Lung (tissue), 11 donors: ENCODE measurements at regions not wholly inside any gene's neighbourhood (a gene's known extent, or its start where the extent isn't known, plus 50 kb on each side); places are given as distances from the start of the nearest gene placed in this dataset.

ENCODE experiments used
- ATAC-seq: fragments of 200-7000 bp; cut with Tn5 transposase; one replicate; pipeline ENCODE4 v1.9.1; 2020; ENCODE audit warnings: moderate number of reproducible peaks; ENCODE audit not compliant: insufficient read depth, low FRiP score
- DNase-seq, 3 donors: peaks; one replicate each; pipeline ENCODE4 v3.0.0-alpha.2; 2013 to 2017
- H3K27ac ChIP-seq, 2 donors: one replicate each; pipeline ENCODE4 v1.5.1; 2013; ENCODE audit warnings: mild to moderate bottlenecking in 2 of 2, moderate library complexity in 2 of 2, control low read depth in 1 of 2, inconsistent platforms in 1 of 2, low read depth in 1 of 2, low read length in 1 of 2
- H3K27me3 ChIP-seq, 3 donors: one replicate each; pipeline ENCODE4 v1.5.1; 2013; ENCODE audit warnings: low read length in 2 of 3; ENCODE audit not compliant: control insufficient read depth in 3 of 3, insufficient read depth in 3 of 3
- H3K36me3 ChIP-seq, 4 donors: one replicate each; pipeline ENCODE4 v1.5.1; 2013; ENCODE audit warnings: low read length in 4 of 4, mild to moderate bottlenecking in 1 of 4, moderate library complexity in 1 of 4; ENCODE audit not compliant: control insufficient read depth in 4 of 4, insufficient read depth in 4 of 4
- H3K4me1 ChIP-seq, 5 donors: one replicate each; pipeline ENCODE4 v1.5.1; 2013; ENCODE audit warnings: low read length in 5 of 5, mild to moderate bottlenecking in 2 of 5, moderate library complexity in 1 of 5; ENCODE audit not compliant: control insufficient read depth in 5 of 5, insufficient read depth in 5 of 5
- H3K4me3 ChIP-seq: one replicate; pipeline ENCODE4 v1.5.1; 2013; ENCODE audit warnings: mild to moderate bottlenecking, control low read depth, moderate library complexity
- H3K9ac ChIP-seq, 2 donors: one replicate each; pipeline ENCODE4 v1.5.1; 2013; ENCODE audit warnings: low read length in 2 of 2, control low read depth in 1 of 2; ENCODE audit not compliant: insufficient read depth in 1 of 2
- H3K9me3 ChIP-seq, 4 donors: one replicate each; pipeline ENCODE4 v1.5.1; 2013; ENCODE audit warnings: low read length in 3 of 4, mild to moderate bottlenecking in 1 of 4, moderate library complexity in 1 of 4; ENCODE audit not compliant: control insufficient read depth in 4 of 4, insufficient read depth in 3 of 4
- CTCF ChIP-seq: IDR thresholded peaks from 2 replicates; pipeline ENCODE4 v1.5.1; 2012; ENCODE audit warnings: mild to moderate bottlenecking; ENCODE audit errors: control extremely low read depth, extremely low read depth
- WGBS, 2 donors: extraction: QIAGEN DNeasy Blood & Tissue Kit; methylation state at CpG; one replicate each; pipeline ENCODE4 v1.1.7; 2013; 5-methylcytosine and 5-hydroxymethylcytosine counted together
- donor health status: control.
- donor health status: control.
- donor health status: Bipolar disorder and iron deficiency.
- donor health status: healthy.
- donor health status: DM: yes; HTN: yes; CAD: no.

DNA sequence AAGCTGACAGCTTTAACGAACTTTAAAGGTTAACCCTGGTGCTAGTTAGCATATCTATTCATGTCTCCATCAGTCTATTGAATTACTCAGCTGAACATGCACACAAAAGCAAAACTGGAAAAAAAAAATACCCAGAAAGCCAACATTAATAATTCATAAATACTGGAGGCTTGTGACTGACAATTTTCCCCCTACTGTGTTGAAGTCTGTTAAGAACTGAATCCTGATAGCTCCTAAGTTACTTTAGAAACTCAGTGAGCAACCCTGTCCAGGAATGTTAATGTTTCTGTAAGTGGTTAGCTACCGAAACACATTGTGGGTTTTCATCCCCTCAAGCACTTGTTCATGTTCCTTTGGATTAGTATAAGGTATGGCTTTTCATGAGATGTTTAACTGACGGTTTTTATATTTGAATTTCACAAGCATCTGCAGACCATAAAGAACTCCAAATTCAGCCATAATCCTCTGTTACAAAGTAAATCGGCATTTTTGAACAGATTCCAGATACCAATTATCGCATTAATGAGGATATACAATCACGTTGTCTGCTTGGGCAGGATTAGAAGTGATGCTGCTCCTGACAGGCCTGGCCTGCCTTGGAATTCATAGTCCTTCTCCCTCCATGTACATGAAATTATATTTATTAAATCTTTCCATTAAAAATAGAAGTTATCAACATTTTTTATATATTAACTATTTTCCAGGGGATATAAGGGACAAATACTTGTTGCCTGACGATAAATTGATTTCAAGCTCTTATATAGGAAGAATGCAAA lies 331.2 kb downstream of the TLE4 start:
- ATAC-seq = no peak
- no peak overlapping the region for H3K4me3 ChIP-seq
- no peak overlapping the region for H3K27ac ChIP-seq
- no peak overlapping the region for H3K9ac ChIP-seq
- WGBS, 2 donors = 92 to 93% methylated on average over 7 of the region's 7 CpGs
- H3K36me3 ChIP-seq = no peaks in the 10 kb centered on the region
- no peak for DNase-seq
- H3K9me3 ChIP-seq = no peaks in the 10 kb centered on the region
- no peak for TF ChIP-seq CTCF
- no peaks in the 10 kb centered on the region for H3K4me1 ChIP-seq
- H3K27me3 ChIP-seq = no peaks in the 10 kb centered on the region

DNA sequence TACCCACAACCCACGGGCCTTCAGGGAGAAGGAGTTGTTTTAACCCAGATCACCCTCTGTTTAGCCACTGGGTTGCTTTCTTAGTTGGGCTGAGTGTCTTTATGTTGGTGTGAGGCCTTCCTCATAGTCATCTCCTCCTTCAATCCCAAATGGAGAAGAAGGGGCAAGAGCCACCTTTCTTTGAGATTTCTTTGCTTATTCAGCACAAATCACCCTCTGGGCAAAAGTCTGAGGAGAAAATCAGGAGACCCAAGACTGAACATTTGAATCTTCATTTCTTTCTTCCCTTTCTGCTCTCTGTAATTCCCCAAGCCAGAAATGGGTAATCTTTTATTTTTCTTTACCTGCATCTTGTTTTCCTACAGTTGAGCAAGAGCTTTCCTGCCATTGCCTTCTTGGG lies 329.0 kb downstream of the TLE4 start:
- no peak for ATAC-seq
- no peak for DNase-seq
- Histone ChIP-seq H3K36me3 (no peaks in the 10 kb centered on the region), H3K9ac (no peak overlapping the region), H3K9me3 (no peaks in the 10 kb centered on the region), H3K4me1 (no peaks in the 10 kb centered on the region), H3K27me3 (no peaks in the 10 kb centered on the region), H3K27ac (no peak overlapping the region), H3K4me3 (no peak overlapping the region)
- 82 to 93% methylated on average over 1 of the region's 1 CpG for WGBS, 2 donors
- TF ChIP-seq CTCF = no peak

- Histone ChIP-seq H3K9me3 (no peaks in the 10 kb centered on the region), H3K36me3 (no peaks in the 10 kb centered on the region), H3K4me1 (no peaks in the 10 kb centered on the region), H3K27me3 (no peaks in the 10 kb centered on the region), H3K9ac (no peak overlapping the region), H3K27ac (no peak overlapping the region), H3K4me3 (no peak overlapping the region)
- TF ChIP-seq CTCF = no peak
- whole genome bisulfite sequencing, 2 donors = 82 to 97% methylated on average over 6 of the region's 6 CpGs
- ATAC-seq = no peak
- no peak for DNase-seq
Measured at GRCh38 chr9:79896390-79896980, 324.7 kb downstream of the TLE4 start.

GRCh38 chr9:79895232-79895631 lies 323.5 kb downstream of the TLE4 start:
- DNase-seq = peak in 2 of 3 donors; percentile 26 to 32
- Histone ChIP-seq H3K4me1 (no peaks in the 10 kb centered on the region), H3K27me3 (no peaks in the 10 kb centered on the region), H3K36me3 (no peaks in the 10 kb centered on the region), H3K27ac (no peak overlapping the region), H3K4me3 (no peak overlapping the region), H3K9ac (no peak overlapping the region), H3K9me3 (no peaks in the 10 kb centered on the region)
- 81 to 88% methylated on average over 6 of the region's 6 CpGs for WGBS, 2 donors
- no peak for TF ChIP-seq CTCF
- ATAC-seq = no peak
